Naive thymus-derived CD4-positive, alpha-beta T cell (primary cell): ENCODE measurements at regions not wholly inside any gene's neighbourhood (a gene's known extent, or its start where the extent isn't known, plus 50 kb on each side); places are given as distances from the start of the nearest gene placed in this dataset.

ENCODE experiments used
- ATAC-seq: fragments of 150-1000 bp; cut with Tn5 transposase; 2 replicates; pipeline ENCODE4 v1.10.0; 2021; ENCODE audit warnings: mild to moderate bottlenecking, moderate library complexity
- CTCF ChIA-PET: fragments of 350-600 bp; sonication (Branson Sonifier 250); formaldehyde crosslinking; loops from one replicate; lab custom pipeline; 2021; ENCODE audit warnings: antibody characterized with exemption; lab: Charles Lee
- POLR2A ChIA-PET: fragments of 350-600 bp; sonication (Branson Sonifier 250); formaldehyde crosslinking; loops from one replicate; lab custom pipeline; 2021; ENCODE audit warnings: antibody characterized with exemption, inconsistent platforms; lab: Charles Lee
- DNase-seq, 9 donors: peaks; one replicate each; pipeline versions ENCODE4 v3.0.0 to v3.0.0-alpha.2; 2020 to 2022; ENCODE audit warnings: mixed read lengths in 1 of 9
- H3K27ac ChIP-seq: one replicate; pipeline ENCODE4 v1.7.0; 2013; ENCODE audit warnings: mild to moderate bottlenecking, low read depth, low read length, moderate library complexity
- H3K27me3 ChIP-seq, 2 donors: one replicate each; pipeline ENCODE4 v1.7.0; 2013; ENCODE audit warnings: low read length in 2 of 2, mild to moderate bottlenecking in 2 of 2, moderate library complexity in 2 of 2; ENCODE audit not compliant: control insufficient read depth in 2 of 2, insufficient read depth in 2 of 2
- H3K36me3 ChIP-seq, 3 experiments: 1 replicate in 2 of 3; 2 replicates in 1 of 3; pipeline ENCODE4 v1.7.0; 2013; ENCODE audit warnings: low read length in 3 of 3, mild to moderate bottlenecking in 3 of 3, moderate library complexity in 1 of 3; ENCODE audit not compliant: insufficient read depth in 3 of 3, control insufficient read depth in 2 of 3
- H3K4me1 ChIP-seq, 2 donors: one replicate each; pipeline ENCODE4 v1.7.0; 2013; ENCODE audit warnings: low read length in 2 of 2, mild to moderate bottlenecking in 2 of 2, moderate library complexity in 1 of 2; ENCODE audit not compliant: control insufficient read depth in 2 of 2, insufficient read depth in 2 of 2
- H3K4me3 ChIP-seq: 2 replicates; pipeline ENCODE4 v1.7.0; 2013; ENCODE audit warnings: mild to moderate bottlenecking, low read length
- H3K9me3 ChIP-seq, 3 experiments: 1 replicate in 2 of 3; 2 replicates in 1 of 3; pipeline ENCODE4 v1.7.0; 2013; ENCODE audit warnings: low read length in 3 of 3; ENCODE audit not compliant: control insufficient read depth in 2 of 3
- H3K27ac Mint-ChIP-seq, 9 donors: one replicate each; pipeline ENCODE4 v1.8.0; 2020 to 2022; ENCODE audit warnings: mixed read lengths in 9 of 9, mild to moderate bottlenecking in 8 of 9, moderate library complexity in 5 of 9, inconsistent platforms in 2 of 9
- H3K27me3 Mint-ChIP-seq, 5 donors: one replicate each; pipeline ENCODE4 v1.8.0; 2021 to 2022; ENCODE audit warnings: mixed read lengths in 5 of 5, mild to moderate bottlenecking in 1 of 5
- H3K36me3 Mint-ChIP-seq, 5 donors: one replicate each; pipeline ENCODE4 v1.8.0; 2020 to 2022; ENCODE audit warnings: mixed read lengths in 5 of 5, mild to moderate bottlenecking in 3 of 5, inconsistent platforms in 1 of 5
- H3K4me1 Mint-ChIP-seq, 7 donors: one replicate each; pipeline ENCODE4 v1.8.0; 2020 to 2022; ENCODE audit warnings: mixed read lengths in 7 of 7, mild to moderate bottlenecking in 3 of 7, inconsistent platforms in 1 of 7
- H3K4me3 Mint-ChIP-seq, 10 donors: one replicate each; pipeline ENCODE4 v1.8.0; 2020 to 2022; ENCODE audit warnings: mild to moderate bottlenecking in 10 of 10, mixed read lengths in 10 of 10, moderate library complexity in 6 of 10, inconsistent platforms in 2 of 10
- H3K9me3 Mint-ChIP-seq, 11 donors: one replicate each; pipeline ENCODE4 v1.8.0; 2020 to 2022; ENCODE audit warnings: mixed read lengths in 11 of 11, mild to moderate bottlenecking in 4 of 11, inconsistent platforms in 1 of 11, moderate library complexity in 1 of 11
- intact Hi-C, 2 donors: fragments of 100-400 bp; cut with micrococcal nuclease; formaldehyde crosslinking; loops; one replicate each; pipeline ENCODE4 v1.15.1; 2023

GRCh38 chr4:27861381-27861787, 1000.7 kb downstream of the STIM2 start:
- intact Hi-C loops: no loop called here

GRCh38 chr4:27861802-27862201, 1001.2 kb downstream of the STIM2 start:
- Mint-ChIP-seq H3K27ac (no peak overlapping the region), H3K4me3 (no peak overlapping the region), H3K9me3 (peaks cover 0 to 21% (median 2%) of the 10 kb centered on the region in 11 donors)

More at GRCh38 chr4:27861381-27861787, 1000.7 kb downstream of the STIM2 start:
- Histone ChIP-seq H3K9me3 (no peaks in the 10 kb centered on the region), H3K4me1 (no peaks in the 10 kb centered on the region), H3K27ac (no peak overlapping the region), H3K27me3 (no peaks in the 10 kb centered on the region), H3K4me3 (no peak overlapping the region), H3K36me3 (no peaks in the 10 kb centered on the region)
- no peak overlapping the region for H3K4me3 Mint-ChIP-seq
- ATAC-seq: no peak
- H3K36me3 Mint-ChIP-seq: no peaks in the 10 kb centered on the region
- ChIA-PET POLR2A (no interaction called here), CTCF (no interaction called here)
- H3K4me1 Mint-ChIP-seq: no peaks in the 10 kb centered on the region
- no peak for DNase-seq
- H3K9me3 Mint-ChIP-seq: peaks cover 0 to 21% (median 2%) of the 10 kb centered on the region in 11 donors
- H3K27ac Mint-ChIP-seq: no peak overlapping the region
- H3K27me3 Mint-ChIP-seq: no peaks in the 10 kb centered on the region

GRCh38 chr4:27873596-27873995, 1013.0 kb downstream of the STIM2 start:
- H3K4me1 Mint-ChIP-seq: no peaks in the 10 kb centered on the region
- H3K9me3 Mint-ChIP-seq: peaks cover 0 to 29% (median 4%) of the 10 kb centered on the region in 11 donors
- no peak for DNase-seq
- H3K27me3 Mint-ChIP-seq: no peaks in the 10 kb centered on the region
- intact Hi-C loops: no loop called here
- H3K36me3 Mint-ChIP-seq: no peaks in the 10 kb centered on the region
- H3K27me3 ChIP-seq: no peaks in the 10 kb centered on the region
- POLR2A ChIA-PET: no interaction called here
- H3K9me3 ChIP-seq: no peaks in the 10 kb centered on the region
- no peak overlapping the region for H3K27ac ChIP-seq
- no peak overlapping the region for H3K4me3 ChIP-seq
- no peak overlapping the region for H3K27ac Mint-ChIP-seq
- ATAC-seq: no peak
- no peaks in the 10 kb centered on the region for H3K36me3 ChIP-seq
- no peaks in the 10 kb centered on the region for H3K4me1 ChIP-seq
- no peak overlapping the region for H3K4me3 Mint-ChIP-seq
- CTCF ChIA-PET: no interaction called here

More at GRCh38 chr4:27861802-27862201, 1001.2 kb downstream of the STIM2 start:
- H3K4me3 ChIP-seq: no peak overlapping the region
- ChIA-PET CTCF (no interaction called here), POLR2A (no interaction called here)
- no peaks in the 10 kb centered on the region for H3K36me3 ChIP-seq
- ATAC-seq (no peak), DNase-seq (no peak)
- H3K9me3 ChIP-seq: no peaks in the 10 kb centered on the region
- no peaks in the 10 kb centered on the region for H3K36me3 Mint-ChIP-seq
- intact Hi-C loops: no loop called here
- H3K4me1 Mint-ChIP-seq: no peaks in the 10 kb centered on the region
- no peaks in the 10 kb centered on the region for H3K27me3 ChIP-seq
- no peak overlapping the region for H3K27ac ChIP-seq
- no peaks in the 10 kb centered on the region for H3K27me3 Mint-ChIP-seq
- H3K4me1 ChIP-seq: no peaks in the 10 kb centered on the region

- Mint-ChIP-seq H3K36me3 (no peaks in the 10 kb centered on the region), H3K27me3 (no peaks in the 10 kb centered on the region), H3K4me3 (no peak overlapping the region), H3K4me1 (no peaks in the 10 kb centered on the region), H3K27ac (no peak overlapping the region), H3K9me3 (peaks cover 2 to 21% (median 5%) of the 10 kb centered on the region in 11 donors)
- H3K9me3 ChIP-seq: no peaks in the 10 kb centered on the region
- POLR2A ChIA-PET: no interaction called here
- H3K4me3 ChIP-seq: no peak overlapping the region
- H3K36me3 ChIP-seq: no peaks in the 10 kb centered on the region
- DNase-seq: no peak
- H3K27me3 ChIP-seq: no peaks in the 10 kb centered on the region
- CTCF ChIA-PET: no interaction called here
- intact Hi-C loops: no loop called here
- H3K27ac ChIP-seq: no peak overlapping the region
- ATAC-seq: no peak
- H3K4me1 ChIP-seq: no peaks in the 10 kb centered on the region
These were observed 1021.1 kb downstream of the STIM2 start for GRCh38 chr4:27881705-27882104.

GRCh38 chr4:27886120-27886519, 1025.5 kb downstream of the STIM2 start:
- H3K9me3 ChIP-seq: no peaks in the 10 kb centered on the region
- H3K4me3 ChIP-seq: no peak overlapping the region
- ChIA-PET POLR2A (no interaction called here), CTCF (no interaction called here)
- H3K4me1 ChIP-seq: no peaks in the 10 kb centered on the region
- H3K4me3 Mint-ChIP-seq: no peak overlapping the region
- H3K27ac ChIP-seq: no peak overlapping the region
- no peaks in the 10 kb centered on the region for H3K36me3 Mint-ChIP-seq
- no peaks in the 10 kb centered on the region for H3K27me3 ChIP-seq
- no peaks in the 10 kb centered on the region for H3K4me1 Mint-ChIP-seq
- no peaks in the 10 kb centered on the region for H3K27me3 Mint-ChIP-seq
- no peak overlapping the region for H3K27ac Mint-ChIP-seq
- ATAC-seq (no peak), DNase-seq (no peak)
- intact Hi-C loops: no loop called here
- H3K9me3 Mint-ChIP-seq: peaks cover 0 to 18% (median 4%) of the 10 kb centered on the region in 11 donors
- H3K36me3 ChIP-seq: no peaks in the 10 kb centered on the region

- intact Hi-C loops: no loop called here
- Mint-ChIP-seq H3K27ac (no peak overlapping the region), H3K27me3 (no peaks in the 10 kb centered on the region), H3K36me3 (no peaks in the 10 kb centered on the region), H3K4me3 (no peak overlapping the region), H3K4me1 (no peaks in the 10 kb centered on the region), H3K9me3 (peaks cover 0 to 13% (median 1%) of the 10 kb centered on the region in 11 donors)
- no peak for ATAC-seq
- Histone ChIP-seq H3K36me3 (no peaks in the 10 kb centered on the region), H3K4me1 (no peaks in the 10 kb centered on the region), H3K9me3 (no peaks in the 10 kb centered on the region), H3K27ac (no peak overlapping the region), H3K4me3 (no peak overlapping the region), H3K27me3 (no peaks in the 10 kb centered on the region)
- ChIA-PET POLR2A (no interaction called here), CTCF (no interaction called here)
- no peak for DNase-seq
These were observed 1027.0 kb downstream of the STIM2 start for GRCh38 chr4:27887646-27888045.

- intact Hi-C loops: no loop called here
- POLR2A ChIA-PET: no interaction called here
- Mint-ChIP-seq H3K36me3 (no peaks in the 10 kb centered on the region), H3K4me1 (no peaks in the 10 kb centered on the region), H3K9me3 (peaks cover 0 to 13% (median 1%) of the 10 kb centered on the region in 11 donors), H3K27ac (no peak overlapping the region), H3K27me3 (no peaks in the 10 kb centered on the region), H3K4me3 (no peak overlapping the region)
- CTCF ChIA-PET: no interaction called here
- Histone ChIP-seq H3K9me3 (no peaks in the 10 kb centered on the region), H3K27ac (no peak overlapping the region), H3K27me3 (no peaks in the 10 kb centered on the region), H3K4me1 (no peaks in the 10 kb centered on the region), H3K4me3 (no peak overlapping the region), H3K36me3 (no peaks in the 10 kb centered on the region)
- ATAC-seq: no peak
- no peak for DNase-seq
These were observed 1027.9 kb downstream of the STIM2 start for GRCh38 chr4:27888505-27888904.
